HCT116 (cell line): ENCODE measurements at regions not wholly inside any gene's neighbourhood (a gene's known extent, or its start where the extent isn't known, plus 50 kb on each side); places are given as distances from the start of the nearest gene placed in this dataset.

Source experiments
- ATAC-seq: fragments of 200-7000 bp; cut with Tn5 transposase; 2 replicates; pipeline ENCODE4 v1.9.1; 2020; ENCODE audit warnings: mild to moderate bottlenecking, moderate library complexity
- BruUV-seq: library from RNA; stranded (reverse); fragments of 400-500 nt; replicated peaks from 2 replicates; lab custom pipeline; 2021; lab: Mats Ljungman, UMichigan
- CTCF ChIA-PET: fragments of 300-600 bp; sonication (Branson Sonifier 250); formaldehyde crosslinking; loops from one replicate; lab custom pipeline; 2021; ENCODE audit warnings: antibody characterized with exemption; lab: Charles Lee
- POLR2A ChIA-PET: fragments of 300-600, 350-600 bp; sonication (Branson Sonifier 250); formaldehyde crosslinking; loops from one replicate; lab custom pipeline; 2021; ENCODE audit warnings: antibody characterized with exemption; lab: Charles Lee
- RAD21 ChIA-PET, 2 experiments: fragments of 300-600 bp; sonication (Branson Sonifier 250); formaldehyde crosslinking; loops; one replicate each; lab custom pipeline; 2023; ENCODE audit warnings: low total read pairs in 2 of 2; ENCODE audit not compliant: uncharacterized antibody in 2 of 2, unreplicated experiment in 2 of 2, low non-redundant PET in 1 of 2; lab: Charles Lee
- DNase-seq: peaks from one replicate; pipeline ENCODE4 v3.0.0-alpha.2; 2010; ENCODE audit warnings: low read depth, low spot score
- H2AFZ ChIP-seq: fragments of 200-600 bp; shearing (Covaris generic), sonication (generic); 2 replicates; pipeline ENCODE4 v1.6.1; 2017; ENCODE audit warnings: low read depth, mixed run types, mixed read lengths, antibody characterized with exemption, low read length; ENCODE audit not compliant: poor library complexity, severe bottlenecking
- H3K27ac ChIP-seq: 2 replicates; pipeline ENCODE4 v1.5.1; 2012; ENCODE audit warnings: low read depth, low read length
- H3K27me3 ChIP-seq: fragments of 200-600 bp; sonication (generic); 2 replicates; pipeline ENCODE4 v1.6.1; 2016; ENCODE audit warnings: mixed run types, low read length, mixed read lengths; ENCODE audit not compliant: insufficient read depth
- H3K36me3 ChIP-seq, 2 experiments: fragments of 200-500 bp in 1 of 2; fragments of 200-600 bp in 1 of 2; sonication (Bioruptor generic) in 1 of 2; sonication (generic) in 1 of 2; 2 replicates each; pipeline versions ENCODE4 v1.5.1 to v1.6.1; 2014 to 2016; ENCODE audit warnings: low read length in 2 of 2, inconsistent platforms in 1 of 2, mixed read lengths in 1 of 2, mixed run types in 1 of 2; ENCODE audit not compliant: insufficient read depth in 2 of 2, control insufficient read depth in 1 of 2
- H3K4me1 ChIP-seq, 2 experiments: fragments of 200-600 bp in 1 of 2; sonication (generic) in 1 of 2; 2 replicates each; pipeline versions ENCODE4 v1.5.1 to v1.6.1; 2012 to 2017; ENCODE audit warnings: low read length in 2 of 2, inconsistent platforms in 1 of 2, mild to moderate bottlenecking in 1 of 2, mixed read lengths in 1 of 2, mixed run types in 1 of 2, moderate library complexity in 1 of 2; ENCODE audit not compliant: insufficient read depth in 2 of 2, control insufficient read depth in 1 of 2
- H3K4me2 ChIP-seq: fragments of 200-600 bp; sonication (generic); 2 replicates; pipeline ENCODE4 v1.6.1; 2017; ENCODE audit warnings: mixed run types, low read length, mixed read lengths
- H3K4me3 ChIP-seq, 2 experiments: fragments of 200-600 bp in 1 of 2; sonication (generic) in 1 of 2; replicated peaks in 1 of 2; 2 replicates each; pipeline ENCODE4 v1.5.1; 2011 to 2016; ENCODE audit warnings: low read length in 2 of 2, control low read depth in 1 of 2, low read depth in 1 of 2, mild to moderate bottlenecking in 1 of 2, mixed read lengths in 1 of 2, mixed run types in 1 of 2
- H3K79me2 ChIP-seq: fragments of 200-600 bp; sonication (generic); 2 replicates; pipeline ENCODE4 v1.6.1; 2017; ENCODE audit warnings: mild to moderate bottlenecking, mixed run types, low read length, moderate library complexity, mixed read lengths; ENCODE audit not compliant: insufficient read depth
- H3K9ac ChIP-seq: fragments of 200-600 bp; sonication (generic); 2 replicates; pipeline ENCODE4 v1.6.1; 2016; ENCODE audit warnings: low read length, mixed read lengths
- H3K9me2 ChIP-seq: fragments of 200-600 bp; sonication (generic), shearing (Covaris generic); 2 replicates; pipeline ENCODE4 v1.6.1; 2017; ENCODE audit warnings: mixed run types, mild to moderate bottlenecking, moderate library complexity; ENCODE audit not compliant: insufficient read depth
- H3K9me3 ChIP-seq, 2 experiments: fragments of 200-500 bp in 1 of 2; fragments of 200-600 bp in 1 of 2; sonication (Bioruptor generic) in 1 of 2; sonication (generic) in 1 of 2; 2 replicates each; pipeline ENCODE4 v1.6.1; 2014 to 2017; ENCODE audit warnings: low read length in 2 of 2, mixed read lengths in 2 of 2, inconsistent platforms in 1 of 2, low read depth in 1 of 2, mild to moderate bottlenecking in 1 of 2, mixed run types in 1 of 2, moderate library complexity in 1 of 2; ENCODE audit not compliant: control insufficient read depth in 1 of 2, insufficient read depth in 1 of 2
- H4K20me1 ChIP-seq: fragments of 200-600 bp; sonication (generic), shearing (Covaris generic); 2 replicates; pipeline ENCODE4 v1.6.1; 2017; ENCODE audit warnings: mixed run types, mild to moderate bottlenecking, moderate library complexity; ENCODE audit not compliant: insufficient read depth
- CBX3 ChIP-seq: IDR thresholded peaks from 2 replicates; pipeline ENCODE4 v1.6.1; 2012; ENCODE audit warnings: low read depth
- CEBPB ChIP-seq: IDR thresholded peaks from 2 replicates; pipeline ENCODE4 v1.6.1; 2012; ENCODE audit warnings: low read depth
- CTCF ChIP-seq, 3 experiments: fragments of 200-600 bp in 1 of 3; sonication (generic) in 1 of 3; IDR thresholded peaks in 2 of 3; conservative IDR thresholded peaks in 1 of 3; 2 replicates each; pipeline ENCODE4 v1.5.1; 2012 to 2017; ENCODE audit warnings: low read depth in 2 of 3, low read length in 2 of 3, antibody characterized with exemption in 1 of 3, borderline replicate concordance in 1 of 3, control low read depth in 1 of 3, mild to moderate bottlenecking in 1 of 3, mixed read lengths in 1 of 3, mixed run types in 1 of 3, moderate library complexity in 1 of 3; ENCODE audit not compliant: insufficient read depth in 1 of 3
- ELF1 ChIP-seq: IDR thresholded peaks from 2 replicates; pipeline ENCODE4 v1.6.1; 2012; ENCODE audit warnings: low read depth, borderline replicate concordance
- EZH2 ChIP-seq: fragments of 200-600 bp; sonication (generic); IDR thresholded peaks from 2 replicates; pipeline ENCODE4 v1.6.1; 2017; ENCODE audit warnings: antibody characterized with exemption, mixed run types
- MAX ChIP-seq: IDR thresholded peaks from 2 replicates; pipeline ENCODE4 v1.6.1; 2012
- POLR2AphosphoS5 ChIP-seq: IDR thresholded peaks from 2 replicates; pipeline ENCODE4 v1.6.1; 2011; ENCODE audit warnings: mild to moderate bottlenecking, low read depth, low read length, moderate library complexity
- SP1 ChIP-seq: IDR thresholded peaks from 2 replicates; pipeline ENCODE4 v1.6.1; 2012; ENCODE audit warnings: low read depth
- TCF7L2 ChIP-seq: IDR thresholded peaks from 2 replicates; pipeline ENCODE4 v1.7.0; 2011; ENCODE audit warnings: borderline replicate concordance, inconsistent platforms; ENCODE audit not compliant: insufficient read depth, insufficient read length; ENCODE audit errors: extremely low read depth
- YY1 ChIP-seq: IDR thresholded peaks from 2 replicates; pipeline ENCODE4 v1.6.1; 2011; ENCODE audit warnings: low read length, low read depth, moderate library complexity, mild to moderate bottlenecking; ENCODE audit not compliant: insufficient replicate concordance; ENCODE audit errors: extremely low read depth
- ZFX ChIP-seq: fragments of 450-650 bp; IDR thresholded peaks from 2 replicates; pipeline ENCODE4 v1.6.1; 2017
- intact Hi-C: fragments of 100-400 bp; cut with micrococcal nuclease; formaldehyde crosslinking; loops from 2 replicates; pipeline ENCODE4 v1.10.0; 2022

GRCh38 chr18:41064916-41065315 is 890.1 kb upstream of the PIK3C3 start:
- no peaks in the 10 kb centered on the region for H3K36me3 ChIP-seq
- POLR2A ChIA-PET: no interaction called here
- H3K4me1 ChIP-seq: no peaks in the 10 kb centered on the region
- H3K4me3 ChIP-seq: no peak overlapping the region
- no peak overlapping the region for H3K27ac ChIP-seq
- H2AFZ ChIP-seq: no peak overlapping the region
- H3K9me2 ChIP-seq: no peaks in the 10 kb centered on the region
- H4K20me1 ChIP-seq: no peaks in the 10 kb centered on the region
- no TSS peak for BruUV-seq
- no peak for DNase-seq
- no peaks in the 10 kb centered on the region for H3K27me3 ChIP-seq
- no peak overlapping the region for H3K4me2 ChIP-seq
- CTCF ChIA-PET: no interaction called here
- H3K79me2 ChIP-seq: no peaks in the 10 kb centered on the region
- no peak overlapping the region for H3K9ac ChIP-seq
- ATAC-seq: no peak
- RAD21 ChIA-PET: no interaction called here
- TF ChIP-seq EZH2 (no peak), ELF1 (no peak), MAX (no peak), TCF7L2 (no peak), YY1 (no peak), ZFX (no peak), POLR2AphosphoS5 (no peak), CTCF (IDR thresholded peaks at IDR 0.05 in 2 of 3, conservative IDR thresholded peaks at IDR 0.05 in 1 of 3; ENCODE audit: borderline replicate concordance in 1 of 3, insufficient read depth in 1 of 3, low read depth in 2 of 3, low read length in 2 of 3) (no peak), CBX3 (no peak), SP1 (no peak), CEBPB (no peak)
- intact Hi-C loops: no loop called here
- peaks cover 0 to 17% of the 10 kb centered on the region in 2 experiments; a peak in 2 of 4 replicates for H3K9me3 ChIP-seq
